Thymus (tissue), 11 donors: ENCODE measurements at regions not wholly inside any gene's neighbourhood (a gene's known extent, or its start where the extent isn't known, plus 50 kb on each side); places are given as distances from the start of the nearest gene placed in this dataset.

Source experiments
- DNase-seq, 9 donors: peaks; one replicate each; pipeline ENCODE4 v3.0.0-alpha.2; 2013; ENCODE audit warnings: low spot score in 9 of 9, low read depth in 6 of 9, missing footprints in 1 of 9
- H3K27ac ChIP-seq, 2 donors: one replicate each; pipeline ENCODE4 v1.5.1; 2013; ENCODE audit warnings: control low read depth in 1 of 2, low read depth in 1 of 2, low read length in 1 of 2, mild to moderate bottlenecking in 1 of 2, moderate library complexity in 1 of 2
- H3K27me3 ChIP-seq, 2 donors: one replicate each; pipeline ENCODE4 v1.5.1; 2013; ENCODE audit warnings: low read length in 1 of 2; ENCODE audit not compliant: control insufficient read depth in 2 of 2, insufficient read depth in 1 of 2
- H3K36me3 ChIP-seq, 2 donors: one replicate each; pipeline ENCODE4 v1.5.1; 2013; ENCODE audit warnings: low read length in 1 of 2, mild to moderate bottlenecking in 1 of 2, moderate library complexity in 1 of 2; ENCODE audit not compliant: control insufficient read depth in 2 of 2, insufficient read depth in 2 of 2
- H3K4me1 ChIP-seq, 2 donors: one replicate each; pipeline ENCODE4 v1.5.1; 2013; ENCODE audit warnings: low read length in 2 of 2; ENCODE audit not compliant: control insufficient read depth in 2 of 2, insufficient read depth in 2 of 2
- H3K4me3 ChIP-seq, 2 donors: one replicate each; pipeline ENCODE4 v1.5.1; 2013; ENCODE audit warnings: low read length in 2 of 2, control low read depth in 1 of 2, mild to moderate bottlenecking in 1 of 2
- H3K9me3 ChIP-seq, 2 donors: one replicate each; pipeline ENCODE4 v1.5.1; 2013; ENCODE audit warnings: low read length in 1 of 2, mild to moderate bottlenecking in 1 of 2; ENCODE audit not compliant: control insufficient read depth in 2 of 2, insufficient read depth in 1 of 2
- WGBS: extraction: QIAGEN DNeasy Blood & Tissue Kit; methylation state at CpG from one replicate; pipeline ENCODE4 v1.1.7; 2013; 5-methylcytosine and 5-hydroxymethylcytosine counted together
- donor health status: healthy.

GRCh38 chrX:139126493-139126892 is 404.0 kb upstream of the F9 start:
- Histone ChIP-seq H3K27ac (no peak overlapping the region), H3K4me1 (no peaks in the 10 kb centered on the region), H3K9me3 (no peaks in the 10 kb centered on the region), H3K4me3 (no peak overlapping the region), H3K36me3 (no peaks in the 10 kb centered on the region), H3K27me3 (no peaks in the 10 kb centered on the region)
- WGBS: 28% methylated on average over 2 of the region's 2 CpGs
- peak in 2 of 9 donors; percentile 5 to 12 for DNase-seq

GRCh38 chrX:139125916-139126315 is 404.6 kb upstream of the F9 start:
- Histone ChIP-seq H3K4me3 (no peak overlapping the region), H3K9me3 (no peaks in the 10 kb centered on the region), H3K36me3 (no peaks in the 10 kb centered on the region), H3K4me1 (no peaks in the 10 kb centered on the region), H3K27ac (no peak overlapping the region), H3K27me3 (no peaks in the 10 kb centered on the region)
- no peak for DNase-seq
- WGBS: 89% methylated on average over 3 of the region's 3 CpGs

GRCh38 chrX:139121616-139122286 is 408.8 kb upstream of the F9 start:
- no peak for DNase-seq
- Histone ChIP-seq H3K9me3 (no peaks in the 10 kb centered on the region), H3K4me3 (no peak overlapping the region), H3K27ac (no peak overlapping the region), H3K4me1 (no peaks in the 10 kb centered on the region), H3K27me3 (no peaks in the 10 kb centered on the region), H3K36me3 (no peaks in the 10 kb centered on the region)
- 78% methylated on average over 4 of the region's 4 CpGs for WGBS

- Histone ChIP-seq H3K36me3 (no peaks in the 10 kb centered on the region), H3K4me1 (no peaks in the 10 kb centered on the region), H3K9me3 (no peaks in the 10 kb centered on the region), H3K4me3 (no peak overlapping the region), H3K27ac (no peak overlapping the region), H3K27me3 (no peaks in the 10 kb centered on the region)
- WGBS: 94% methylated on average over 5 of the region's 5 CpGs
- DNase-seq: no peak
These were observed 409.2 kb upstream of the FGF13 start for GRCh38 chrX:139120760-139121159.

- no peaks in the 10 kb centered on the region for H3K9me3 ChIP-seq
- DNase-seq: no peak
These were observed 402.2 kb upstream of the FGF13 start for GRCh38 chrX:139113708-139114107.

GRCh38 chrX:139112432-139112831 is 400.9 kb upstream of the FGF13 start:
- Histone ChIP-seq H3K27ac (no peak overlapping the region), H3K27me3 (no peaks in the 10 kb centered on the region), H3K4me3 (no peak overlapping the region), H3K4me1 (no peaks in the 10 kb centered on the region), H3K9me3 (no peaks in the 10 kb centered on the region), H3K36me3 (no peaks in the 10 kb centered on the region)
- DNase-seq: no peak
- 94% methylated on average over 2 of the region's 2 CpGs for WGBS

More at GRCh38 chrX:139113708-139114107, 402.2 kb upstream of the FGF13 start:
- Histone ChIP-seq H3K4me3 (no peak overlapping the region), H3K27ac (no peak overlapping the region), H3K27me3 (no peaks in the 10 kb centered on the region), H3K4me1 (no peaks in the 10 kb centered on the region), H3K36me3 (no peaks in the 10 kb centered on the region)
- WGBS: 85% methylated on average over 6 of the region's 6 CpGs

GRCh38 chrX:139106069-139106468 is 394.6 kb upstream of the FGF13 start:
- Histone ChIP-seq H3K36me3 (no peaks in the 10 kb centered on the region), H3K27ac (no peak overlapping the region), H3K9me3 (no peaks in the 10 kb centered on the region), H3K4me3 (no peak overlapping the region), H3K27me3 (no peaks in the 10 kb centered on the region), H3K4me1 (no peaks in the 10 kb centered on the region)
- DNase-seq: no peak
- 89% methylated on average over 2 of the region's 2 CpGs for WGBS

GRCh38 chrX:139094671-139095592 is 383.4 kb upstream of the FGF13 start:
- Histone ChIP-seq H3K9me3 (no peaks in the 10 kb centered on the region), H3K4me1 (no peaks in the 10 kb centered on the region), H3K27ac (no peak overlapping the region), H3K36me3 (no peaks in the 10 kb centered on the region), H3K27me3 (no peaks in the 10 kb centered on the region), H3K4me3 (no peak overlapping the region)
- no peak for DNase-seq
- WGBS: 92% methylated on average over 6 of the region's 6 CpGs

GRCh38 chrX:139093201-139093600 is 381.7 kb upstream of the FGF13 start:
- Histone ChIP-seq H3K27ac (no peak overlapping the region), H3K36me3 (no peaks in the 10 kb centered on the region), H3K9me3 (no peaks in the 10 kb centered on the region), H3K4me3 (no peak overlapping the region), H3K4me1 (no peaks in the 10 kb centered on the region), H3K27me3 (no peaks in the 10 kb centered on the region)
- WGBS: 95% methylated on average over 3 of the region's 3 CpGs
- DNase-seq: no peak
